Suprapubic skin (tissue), 4 donors: ENCODE measurements at regions not wholly inside any gene's neighbourhood (a gene's known extent, or its start where the extent isn't known, plus 50 kb on each side); places are given as distances from the start of the nearest gene placed in this dataset.
"Not testable (repeated sequence)": the region's sequence is repeated elsewhere in the genome, so short reads cannot be mapped to it uniquely, and the experiment has no call there.

ENCODE experiments used
- DNase-seq, 2 donors: peaks; one replicate each; pipeline ENCODE4 v3.0.0-alpha.2; 2019; ENCODE audit warnings: low spot score in 2 of 2
- H3K27ac ChIP-seq: fragments of 200-600 bp; sonication (generic); one replicate; pipeline ENCODE4 v1.5.1; 2019
- H3K27me3 ChIP-seq: fragments of 200-600 bp; sonication (generic); one replicate; pipeline ENCODE4 v1.5.1; 2019
- H3K36me3 ChIP-seq: fragments of 200-600 bp; sonication (generic); one replicate; pipeline ENCODE4 v1.5.1; 2019
- H3K4me1 ChIP-seq: fragments of 200-600 bp; sonication (generic); one replicate; pipeline ENCODE4 v1.5.1; 2019
- H3K4me3 ChIP-seq: fragments of 200-600 bp; sonication (generic); one replicate; pipeline ENCODE4 v1.5.1; 2019; ENCODE audit warnings: mild to moderate bottlenecking
- H3K9me3 ChIP-seq: fragments of 200-600 bp; sonication (generic); one replicate; pipeline ENCODE4 v1.5.1; 2019
- WGBS: methylation state at CpG from one replicate; pipeline ENCODE4 v1.1.5; 2018; 5-methylcytosine and 5-hydroxymethylcytosine counted together

DNA sequence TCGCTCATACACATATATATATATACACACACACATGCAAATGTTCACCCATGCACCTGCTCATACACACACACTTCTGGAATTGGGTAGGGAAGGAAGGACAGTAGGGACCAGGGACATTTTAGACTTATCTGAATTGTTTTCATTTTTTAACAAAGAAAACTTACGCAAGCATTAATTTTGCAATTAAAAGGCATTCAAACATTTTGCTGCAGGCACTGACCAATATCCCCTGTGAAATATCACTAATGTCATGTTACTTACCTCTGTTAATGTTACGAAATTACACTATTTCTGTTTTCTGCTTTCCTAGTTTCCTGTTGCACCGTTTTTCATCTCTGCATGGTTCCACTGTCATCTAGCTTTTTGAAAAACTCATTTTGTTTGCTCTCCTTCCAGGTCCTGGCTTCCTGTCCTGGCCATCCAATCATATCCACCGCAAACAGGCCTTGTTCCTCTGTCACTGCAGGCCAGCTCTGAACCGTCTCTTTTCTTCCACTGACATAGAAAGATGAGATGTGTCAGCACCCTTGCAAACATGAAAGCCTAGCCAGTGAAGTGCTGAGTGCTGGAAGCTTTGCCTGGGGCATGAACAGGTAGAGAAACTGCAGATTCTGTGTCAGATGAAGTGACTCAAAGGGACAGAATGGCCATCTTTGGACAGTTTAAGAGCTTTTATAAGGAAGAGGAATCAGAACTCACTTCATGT lies 114.5 kb downstream of the SEPTIN7 start:
- H3K36me3 ChIP-seq, H3K9me3 ChIP-seq, H3K4me3 ChIP-seq, H3K27ac ChIP-seq, H3K4me1 ChIP-seq, DNase-seq, H3K27me3 ChIP-seq: not testable (repeated sequence)
- 72% methylated on average over 6 of the region's 6 CpGs for WGBS

DNA sequence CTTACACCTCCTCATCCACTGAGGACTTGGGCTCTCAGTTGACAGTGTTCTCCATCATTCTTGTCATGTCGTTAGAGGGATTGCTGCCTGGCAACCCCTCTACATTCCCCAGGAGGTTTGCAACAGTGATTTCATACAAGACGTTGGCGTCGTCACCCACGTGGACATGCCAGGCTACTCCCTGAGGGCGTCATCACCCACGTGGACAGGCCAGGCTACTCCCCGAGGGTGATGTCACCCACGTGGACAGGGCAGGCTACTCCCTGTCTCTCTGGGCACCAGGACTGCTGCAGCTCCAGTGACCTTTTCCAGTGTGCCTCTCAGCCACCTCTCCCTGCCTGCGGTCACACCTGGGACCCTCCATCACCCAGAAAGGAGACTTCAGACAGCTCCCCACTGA lies 117.4 kb downstream of the SEPTIN7 start:
- not testable (repeated sequence) for H3K4me3 ChIP-seq, H3K9me3 ChIP-seq, H3K27ac ChIP-seq, DNase-seq, H3K4me1 ChIP-seq, H3K27me3 ChIP-seq, H3K36me3 ChIP-seq
- 75% methylated on average over 10 of the region's 10 CpGs for WGBS

DNA sequence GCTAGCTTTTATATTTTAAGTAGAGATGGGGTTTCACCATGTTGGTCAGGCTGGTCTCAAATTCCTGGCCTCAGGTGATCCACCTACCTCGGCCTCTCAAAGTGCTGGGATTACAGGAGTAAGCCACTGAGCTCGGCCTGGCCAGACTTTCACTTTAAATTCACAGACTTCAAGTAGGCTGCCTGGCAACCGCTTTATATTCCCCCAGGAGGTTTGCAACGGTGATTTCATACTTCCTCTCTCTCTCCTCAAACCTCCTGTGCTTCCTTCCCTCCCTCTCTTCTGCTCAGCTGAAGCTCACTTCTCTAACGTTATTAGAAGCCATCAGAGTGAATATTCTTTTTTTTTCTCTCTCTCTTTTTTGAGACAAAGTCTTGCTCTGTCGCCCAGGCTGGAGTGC lies 118.8 kb downstream of the SEPTIN7 start:
- H3K27ac ChIP-seq, H3K4me3 ChIP-seq, H3K4me1 ChIP-seq, H3K9me3 ChIP-seq, H3K36me3 ChIP-seq, DNase-seq, H3K27me3 ChIP-seq: not testable (repeated sequence)
- 52% methylated on average over 6 of the region's 6 CpGs for WGBS

DNA sequence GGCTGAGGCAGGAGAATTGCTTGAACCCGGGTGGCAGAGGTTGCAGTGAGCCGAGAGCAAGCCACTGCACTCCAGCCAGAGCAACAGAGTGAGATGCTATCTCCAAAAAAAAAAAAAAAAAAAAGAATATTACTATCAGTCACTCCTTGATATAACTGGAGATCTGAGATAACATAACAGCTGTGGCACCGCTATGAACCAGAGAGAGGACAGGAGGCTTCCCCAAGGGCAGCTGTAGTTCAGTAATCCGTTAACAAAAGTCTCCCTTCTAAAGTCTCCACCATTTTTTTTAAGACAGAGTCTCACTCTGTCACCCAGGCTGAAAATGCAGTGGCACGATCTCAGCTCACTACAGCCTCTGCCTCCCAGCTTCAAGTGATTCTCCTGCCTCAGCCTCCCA lies 120.5 kb downstream of the SEPTIN7 start:
- WGBS = 83% methylated on average over 5 of the region's 5 CpGs
- not testable (repeated sequence) for DNase-seq, H3K4me3 ChIP-seq, H3K9me3 ChIP-seq, H3K36me3 ChIP-seq, H3K4me1 ChIP-seq, H3K27me3 ChIP-seq, H3K27ac ChIP-seq

DNA sequence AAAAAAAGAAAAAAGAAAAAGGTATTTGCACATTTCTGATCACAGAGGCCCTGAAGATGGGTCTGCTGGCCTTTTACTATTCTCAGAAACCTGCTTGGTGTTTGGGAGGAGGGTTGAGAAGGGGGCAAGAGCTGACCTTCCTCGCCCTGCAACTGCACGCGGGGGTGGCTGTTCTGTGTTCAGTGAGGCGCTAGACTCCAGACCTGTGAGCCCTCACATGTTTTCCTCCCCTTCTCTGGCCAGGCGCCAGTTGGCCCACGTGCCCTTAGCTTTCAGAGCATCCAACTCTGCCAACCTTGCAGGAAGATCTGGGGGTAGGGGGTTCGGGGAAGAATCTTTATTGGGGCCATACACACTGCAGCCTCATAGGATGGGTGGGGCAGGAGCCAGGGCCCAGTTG lies 123.8 kb downstream of the SEPTIN7 start:
- H3K4me1 ChIP-seq, H3K27ac ChIP-seq, H3K36me3 ChIP-seq, H3K4me3 ChIP-seq, H3K9me3 ChIP-seq, H3K27me3 ChIP-seq, DNase-seq: not testable (repeated sequence)
- WGBS = 74% methylated on average over 7 of the region's 7 CpGs

DNA sequence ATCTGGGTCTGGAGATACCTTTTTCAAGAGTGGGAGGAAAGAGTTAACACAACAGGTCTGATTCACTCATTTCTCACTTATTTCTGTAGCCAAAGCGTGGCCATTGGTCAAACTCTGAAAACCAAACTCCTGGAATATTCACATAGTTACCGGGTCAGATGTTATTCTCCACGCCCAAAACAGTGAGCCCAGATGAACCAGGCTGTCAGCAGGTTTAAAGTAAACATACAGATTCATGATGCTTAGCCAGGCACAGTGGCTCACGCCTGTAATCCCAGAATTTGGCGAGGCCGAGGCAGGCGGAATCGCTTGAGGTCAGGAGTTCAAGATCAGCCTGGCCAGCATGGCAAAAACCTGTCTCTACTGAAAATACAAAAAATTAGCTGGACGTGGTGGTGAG lies 126.1 kb downstream of the SEPTIN7 start:
- not testable (repeated sequence) for H3K36me3 ChIP-seq, H3K27ac ChIP-seq, H3K27me3 ChIP-seq, H3K4me1 ChIP-seq, DNase-seq, H3K4me3 ChIP-seq, H3K9me3 ChIP-seq
- WGBS = 85% methylated on average over 6 of the region's 9 CpGs

DNA sequence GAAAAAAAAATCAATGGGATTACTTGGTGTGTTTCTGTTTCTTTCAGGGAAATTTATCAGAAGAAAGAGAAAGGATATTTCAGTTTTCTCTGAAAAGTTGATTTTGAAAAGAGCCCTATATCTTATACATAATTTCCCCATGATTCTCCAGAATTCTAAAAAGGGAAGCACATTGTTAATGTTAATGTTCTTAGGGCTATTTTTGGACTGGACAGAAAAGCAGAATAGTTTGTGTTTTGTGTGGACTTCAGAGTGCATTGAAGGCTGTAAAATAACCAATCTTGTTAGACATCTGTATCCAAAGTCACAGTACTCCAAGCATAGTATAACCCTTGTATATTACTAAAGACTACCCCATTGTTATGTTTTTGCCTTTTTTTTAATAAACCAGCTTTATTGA lies 130.3 kb downstream of the SEPTIN7 start:
- H3K27me3 ChIP-seq, H3K36me3 ChIP-seq, H3K9me3 ChIP-seq, H3K27ac ChIP-seq, H3K4me1 ChIP-seq, H3K4me3 ChIP-seq, DNase-seq: not testable (repeated sequence)

DNA sequence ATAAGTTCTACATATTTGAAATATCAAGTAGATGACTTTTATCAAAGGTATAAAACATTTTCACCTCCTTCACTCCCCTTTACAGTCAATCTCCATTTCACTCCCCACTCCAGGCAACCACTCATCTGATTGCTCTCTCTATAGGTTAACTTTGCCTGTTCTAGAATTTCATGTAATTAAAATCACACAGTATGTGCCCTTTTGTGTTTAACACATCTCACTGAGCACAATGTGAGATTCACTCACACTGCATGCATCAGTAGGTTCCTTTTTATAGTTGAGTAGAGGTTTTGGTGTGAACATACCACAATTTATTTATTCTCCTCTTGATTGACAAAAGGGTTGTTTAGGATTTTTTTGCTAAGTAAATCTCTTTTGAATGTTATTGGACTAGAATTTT lies 130.7 kb downstream of the SEPTIN7 start:
- not testable (repeated sequence) for H3K4me3 ChIP-seq, H3K36me3 ChIP-seq, DNase-seq, H3K27me3 ChIP-seq, H3K27ac ChIP-seq, H3K9me3 ChIP-seq, H3K4me1 ChIP-seq

DNA sequence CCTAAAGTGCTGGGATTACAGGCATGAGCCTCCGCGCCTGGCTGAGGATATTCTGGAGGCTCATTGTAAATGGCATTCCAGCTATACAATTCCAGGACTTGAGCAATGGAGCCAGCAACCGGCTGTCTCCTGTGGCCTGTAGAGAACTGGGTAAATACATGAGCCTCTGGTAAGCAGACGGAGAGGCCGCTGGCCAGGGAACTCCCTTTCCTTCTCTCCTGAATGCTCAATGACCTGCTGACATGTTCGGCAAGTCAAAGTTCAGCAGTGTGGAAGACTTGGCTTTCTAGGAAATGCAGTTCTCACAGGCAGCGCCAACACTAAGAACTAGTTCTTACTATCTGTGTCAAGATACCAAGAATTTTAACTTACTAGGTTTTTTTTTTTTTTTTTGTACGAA lies 139.8 kb downstream of the SEPTIN7 start:
- WGBS = 93% methylated on average over 8 of the region's 8 CpGs
- H3K36me3 ChIP-seq, DNase-seq, H3K4me3 ChIP-seq, H3K27ac ChIP-seq, H3K4me1 ChIP-seq, H3K27me3 ChIP-seq, H3K9me3 ChIP-seq: not testable (repeated sequence)

DNA sequence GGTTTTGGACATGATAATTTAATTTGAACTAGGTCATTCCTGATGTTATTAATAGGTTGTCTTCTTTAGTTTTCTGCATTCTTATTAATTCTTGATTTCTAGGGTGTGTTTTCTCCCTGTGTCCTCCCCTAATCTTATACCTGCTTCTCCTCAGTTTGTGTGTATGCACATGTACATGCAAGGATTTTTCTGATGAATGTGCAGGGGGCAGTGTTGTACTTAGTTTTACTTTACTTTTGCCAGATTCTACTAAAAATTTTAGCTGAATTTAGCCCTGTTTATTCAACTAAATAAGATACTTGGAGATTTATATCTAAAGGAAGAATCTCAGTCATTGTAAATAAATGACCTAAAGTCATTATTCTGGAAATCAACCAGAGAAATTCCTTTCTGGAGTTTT lies 144.8 kb downstream of the SEPTIN7 start:
- not testable (repeated sequence) for H3K27ac ChIP-seq, H3K4me3 ChIP-seq, H3K27me3 ChIP-seq, H3K4me1 ChIP-seq, H3K36me3 ChIP-seq, H3K9me3 ChIP-seq, DNase-seq

DNA sequence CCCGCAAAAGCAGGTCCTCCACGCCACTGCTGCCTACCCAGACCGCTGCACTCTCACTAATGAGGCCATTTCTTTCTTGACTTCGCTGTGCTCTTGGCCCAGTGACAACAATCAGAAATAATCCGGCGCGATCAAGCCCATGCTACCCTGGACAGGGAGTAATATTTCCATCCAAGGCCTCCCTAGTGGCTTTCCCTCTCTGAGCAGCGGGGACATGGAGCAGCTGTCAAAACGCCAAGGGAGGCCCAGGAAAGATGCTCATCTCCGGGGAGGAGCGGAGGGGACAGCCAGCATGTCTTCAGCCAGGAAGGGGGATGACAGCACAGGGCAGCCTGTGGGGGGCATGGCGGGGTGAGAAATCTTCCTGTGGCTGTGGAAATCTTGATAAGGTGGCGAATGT lies 154.9 kb downstream of the SEPTIN7 start:
- not testable (repeated sequence) for H3K36me3 ChIP-seq, DNase-seq, H3K4me3 ChIP-seq, H3K9me3 ChIP-seq, H3K27me3 ChIP-seq, H3K4me1 ChIP-seq, H3K27ac ChIP-seq
- WGBS = 82% methylated on average over 13 of the region's 13 CpGs

DNA sequence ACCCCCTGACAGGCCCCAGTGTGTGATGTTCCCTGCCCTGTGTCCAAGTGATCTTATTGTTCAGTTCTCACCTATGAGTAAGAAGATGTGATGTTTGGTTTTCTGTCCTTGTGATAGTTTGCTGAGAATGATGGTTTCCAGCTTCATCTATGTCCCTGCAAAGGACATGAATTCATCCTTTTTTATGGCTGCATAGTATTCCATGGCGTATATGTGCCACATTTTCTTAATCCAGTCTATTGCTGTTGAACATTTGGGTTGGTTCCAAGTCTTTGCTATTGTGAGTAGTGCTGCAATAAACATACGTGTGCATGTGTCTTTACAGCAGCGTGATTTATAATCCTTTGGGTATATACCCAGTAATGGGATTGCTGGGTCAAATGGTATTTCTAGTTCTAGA lies 156.1 kb downstream of the SEPTIN7 start:
- H3K4me1 ChIP-seq, H3K27me3 ChIP-seq, H3K36me3 ChIP-seq, H3K9me3 ChIP-seq, H3K27ac ChIP-seq, DNase-seq, H3K4me3 ChIP-seq: not testable (repeated sequence)
- 92% methylated on average over 3 of the region's 3 CpGs for WGBS

DNA sequence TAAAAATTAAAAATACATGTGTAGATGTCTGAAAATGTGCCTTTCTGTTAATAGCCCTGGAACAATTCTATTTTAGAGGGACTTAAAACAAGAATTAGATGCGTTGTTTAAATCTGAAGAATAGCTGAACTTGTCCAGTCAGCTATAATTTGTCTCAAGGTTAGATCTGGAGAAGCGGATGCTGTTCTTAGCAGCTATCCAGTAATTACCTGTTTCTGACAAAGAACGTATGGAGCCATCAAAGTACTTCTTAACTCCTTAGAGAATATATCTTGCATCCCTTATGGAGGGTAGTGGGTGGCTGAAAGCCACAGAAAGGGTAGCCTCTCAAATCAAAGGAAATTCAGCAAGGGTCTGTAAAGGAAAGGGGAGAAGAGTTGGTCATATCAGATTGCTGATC lies 160.4 kb downstream of the SEPTIN7 start:
- H3K27ac ChIP-seq, H3K9me3 ChIP-seq, DNase-seq, H3K27me3 ChIP-seq, H3K36me3 ChIP-seq, H3K4me3 ChIP-seq, H3K4me1 ChIP-seq: not testable (repeated sequence)
- WGBS = 68% methylated on average over 3 of the region's 3 CpGs

DNA sequence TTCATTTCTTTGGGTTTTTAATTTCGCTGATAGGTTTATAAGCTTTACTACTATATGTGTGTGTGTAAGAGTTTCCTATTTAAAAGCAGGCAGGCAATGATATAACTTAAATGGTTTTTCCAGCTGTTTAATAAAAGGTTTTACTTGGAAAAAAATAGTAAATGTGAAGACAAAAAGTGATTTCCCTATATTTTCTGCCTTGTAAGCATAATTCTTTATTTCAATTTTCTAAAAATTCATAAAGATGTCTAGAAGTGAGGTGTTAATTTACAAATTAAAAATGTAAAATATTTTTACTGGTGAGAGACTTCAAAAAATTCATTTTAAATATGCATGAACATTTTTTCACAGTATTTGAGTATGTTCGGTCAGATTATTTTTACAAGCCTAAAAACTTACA lies 161.8 kb downstream of the SEPTIN7 start:
- not testable (repeated sequence) for H3K27me3 ChIP-seq, H3K4me1 ChIP-seq, H3K9me3 ChIP-seq, H3K36me3 ChIP-seq, DNase-seq, H3K27ac ChIP-seq, H3K4me3 ChIP-seq
- 96% methylated on average over 2 of the region's 2 CpGs for WGBS
